K562 (cell line): ENCODE measurements at regions not wholly inside any gene's neighbourhood (a gene's known extent, or its start where the extent isn't known, plus 50 kb on each side); places are given as distances from the start of the nearest gene placed in this dataset.

ENCODE experiments used
- CREB1 ChIP-seq, 2 experiments: sonication (generic) in 1 of 2; formaldehyde crosslinking in 1 of 2; IDR thresholded peaks; 2 replicates each; pipeline versions ENCODE4 v1.6.1 to v1.8.0; 2012 to 2022; ENCODE audit warnings: inconsistent platforms in 1 of 2, mild to moderate bottlenecking in 1 of 2, missing genetic modification reagents in 1 of 2, moderate library complexity in 1 of 2
- EZH2 ChIP-seq: IDR thresholded peaks from 2 replicates; pipeline ENCODE4 v1.6.1; 2012; ENCODE audit warnings: low read depth, mild to moderate bottlenecking, inconsistent platforms, low read length, borderline replicate concordance
- GTF2F1 ChIP-seq: IDR thresholded peaks from 2 replicates; pipeline ENCODE4 v1.6.1; 2011; ENCODE audit warnings: low read depth, low read length, improper control_type of control experiment
- KAT8 ChIP-seq: fragments of 450-650 bp; IDR thresholded peaks from 2 replicates; pipeline ENCODE4 v1.6.1; 2016; ENCODE audit warnings: low read depth, mild to moderate bottlenecking
- PML ChIP-seq: IDR thresholded peaks from 2 replicates; pipeline ENCODE4 v1.6.1; 2012; ENCODE audit warnings: low read length, inconsistent platforms
- REST ChIP-seq, 2 experiments: fragments of 450-650 bp; formaldehyde crosslinking in 1 of 2; IDR thresholded peaks; 2 replicates each; pipeline versions ENCODE4 v1.4.0 to v1.6.1; 2014 to 2020; ENCODE audit warnings: mild to moderate bottlenecking in 2 of 2, borderline replicate concordance in 1 of 2, low read depth in 1 of 2
- SP1 ChIP-seq: sonication (generic); formaldehyde crosslinking; IDR thresholded peaks from 2 replicates; pipeline ENCODE4 v1.8.1; 2022; ENCODE audit warnings: mild to moderate bottlenecking, missing genetic modification reagents
- TRIM24 ChIP-seq, 2 experiments: fragments of 450-650 bp; IDR thresholded peaks; 2 replicates each; pipeline ENCODE4 v1.6.1; 2016
- ZFP36 ChIP-seq: fragments of 150-350 bp; IDR thresholded peaks from 2 replicates; pipeline ENCODE4 v1.6.1; 2018; ENCODE audit warnings: low read length, low read depth; ENCODE audit not compliant: partially characterized antibody
- ZNF263 ChIP-seq: sonication (generic); formaldehyde crosslinking; IDR thresholded peaks from 2 replicates; pipeline ENCODE4 v1.8.0; 2022; ENCODE audit warnings: mild to moderate bottlenecking, missing genetic modification reagents, borderline replicate concordance
- ZNF584 ChIP-seq: fragments of 200-800 bp; sonication (Bioruptor generic); IDR thresholded peaks from 2 replicates; pipeline ENCODE4 v1.6.1; 2016; ENCODE audit warnings: low read depth, mild to moderate bottlenecking, missing genetic modification characterization, missing compliant biosample characterization
- ZNF766 ChIP-seq: fragments of 200-800 bp; sonication (Bioruptor generic); conservative IDR thresholded peaks from 2 replicates; pipeline ENCODE4 v1.6.1; 2016; ENCODE audit warnings: missing genetic modification characterization, missing compliant biosample characterization
- TF ChIP-seq, protein P1 (sequence below): sonication (generic); formaldehyde crosslinking; IDR thresholded peaks from 2 replicates; pipeline ENCODE4 v1.8.0; 2023; ENCODE audit warnings: mild to moderate bottlenecking, missing genetic modification reagents

GRCh38 chr2:147490401-147491261 is 354.2 kb upstream of the ACVR2A start:
- TF ChIP-seq ZNF766 (no peak), TRIM24 (IDR thresholded peaks at IDR 0.05) (no peak), ZFP36 (no peak), ZNF584 (CRISPR knock-in tag) (no peak), GTF2F1 (no peak), REST (IDR thresholded peaks at IDR 0.05; ENCODE audit: borderline replicate concordance) (no peak), REST (CRISPR knock-in tag; IDR thresholded peaks at IDR 0.05; ENCODE audit: low read depth) (no peak), KAT8 (no peak), ZNF263 (CRISPR knock-in tag) (no peak), EZH2 (no peak), CREB1 (IDR thresholded peaks at IDR 0.05) (no peak), CREB1 (CRISPR knock-in tag; IDR thresholded peaks at IDR 0.05) (no peak), PML (no peak), SP1 (no peak)
- TF ChIP-seq, protein P1, sequence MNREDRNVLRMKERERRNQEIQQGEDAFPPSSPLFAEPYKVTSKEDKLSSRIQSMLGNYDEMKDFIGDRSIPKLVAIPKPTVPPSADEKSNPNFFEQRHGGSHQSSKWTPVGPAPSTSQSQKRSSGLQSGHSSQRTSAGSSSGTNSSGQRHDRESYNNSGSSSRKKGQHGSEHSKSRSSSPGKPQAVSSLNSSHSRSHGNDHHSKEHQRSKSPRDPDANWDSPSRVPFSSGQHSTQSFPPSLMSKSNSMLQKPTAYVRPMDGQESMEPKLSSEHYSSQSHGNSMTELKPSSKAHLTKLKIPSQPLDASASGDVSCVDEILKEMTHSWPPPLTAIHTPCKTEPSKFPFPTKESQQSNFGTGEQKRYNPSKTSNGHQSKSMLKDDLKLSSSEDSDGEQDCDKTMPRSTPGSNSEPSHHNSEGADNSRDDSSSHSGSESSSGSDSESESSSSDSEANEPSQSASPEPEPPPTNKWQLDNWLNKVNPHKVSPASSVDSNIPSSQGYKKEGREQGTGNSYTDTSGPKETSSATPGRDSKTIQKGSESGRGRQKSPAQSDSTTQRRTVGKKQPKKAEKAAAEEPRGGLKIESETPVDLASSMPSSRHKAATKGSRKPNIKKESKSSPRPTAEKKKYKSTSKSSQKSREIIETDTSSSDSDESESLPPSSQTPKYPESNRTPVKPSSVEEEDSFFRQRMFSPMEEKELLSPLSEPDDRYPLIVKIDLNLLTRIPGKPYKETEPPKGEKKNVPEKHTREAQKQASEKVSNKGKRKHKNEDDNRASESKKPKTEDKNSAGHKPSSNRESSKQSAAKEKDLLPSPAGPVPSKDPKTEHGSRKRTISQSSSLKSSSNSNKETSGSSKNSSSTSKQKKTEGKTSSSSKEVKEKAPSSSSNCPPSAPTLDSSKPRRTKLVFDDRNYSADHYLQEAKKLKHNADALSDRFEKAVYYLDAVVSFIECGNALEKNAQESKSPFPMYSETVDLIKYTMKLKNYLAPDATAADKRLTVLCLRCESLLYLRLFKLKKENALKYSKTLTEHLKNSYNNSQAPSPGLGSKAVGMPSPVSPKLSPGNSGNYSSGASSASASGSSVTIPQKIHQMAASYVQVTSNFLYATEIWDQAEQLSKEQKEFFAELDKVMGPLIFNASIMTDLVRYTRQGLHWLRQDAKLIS (CRISPR knock-in tag), result no peak
